ENCODE measurements at regions not wholly inside any gene's neighbourhood (a gene's known extent, or its start where the extent isn't known, plus 50 kb on each side); places are given as distances from the start of the nearest gene placed in this dataset.
A peak's percentile ranks its signal among the peaks of the same experiment; 100 is the strongest.

GRCh38 chr4:24404281-24404680 is 180.1 kb downstream of the DHX15 start:
- no peak for TF ChIP-seq CTCF (IDR thresholded peaks at IDR 0.05)

GRCh38 chr4:24403265-24403664 is 181.1 kb downstream of the DHX15 start:
- TF ChIP-seq CTCF (IDR thresholded peaks at IDR 0.05) = no peak

GRCh38 chr4:24400537-24400936 is 183.8 kb downstream of the DHX15 start:
- no peak for TF ChIP-seq CTCF (IDR thresholded peaks at IDR 0.05)

- TF ChIP-seq CTCF (IDR thresholded peaks at IDR 0.05) = no peak
Measured at GRCh38 chr4:24396988-24397387, 187.4 kb downstream of the DHX15 start.

GRCh38 chr4:24395937-24396336 is 188.4 kb downstream of the DHX15 start:
- 0 out of 2 replicates have a peak, but pooled peaks have one; percentile 10 for TF ChIP-seq CTCF (IDR thresholded peaks at IDR 0.05)

- no peak for TF ChIP-seq CTCF (IDR thresholded peaks at IDR 0.05)
Measured at GRCh38 chr4:24394041-24394440, 190.3 kb downstream of the DHX15 start.

GRCh38 chr4:24392613-24393012 is 191.7 kb downstream of the DHX15 start:
- TF ChIP-seq CTCF (IDR thresholded peaks at IDR 0.05) = no peak

- no peak for TF ChIP-seq CTCF (IDR thresholded peaks at IDR 0.05)
Measured at GRCh38 chr4:24382381-24382780, 202.0 kb downstream of the DHX15 start.
